HG03520 (cell line): ENCODE measurements at regions not wholly inside any gene's neighbourhood (a gene's known extent, or its start where the extent isn't known, plus 50 kb on each side); places are given as distances from the start of the nearest gene placed in this dataset.

ENCODE experiments used
- ATAC-seq: cut with Tn5 transposase; IDR thresholded peaks from one replicate; pipeline ENCODE4 v1.9.1; 2021; ENCODE audit warnings: mild to moderate bottlenecking, moderate library complexity; ENCODE audit not compliant: unreplicated experiment

DNA sequence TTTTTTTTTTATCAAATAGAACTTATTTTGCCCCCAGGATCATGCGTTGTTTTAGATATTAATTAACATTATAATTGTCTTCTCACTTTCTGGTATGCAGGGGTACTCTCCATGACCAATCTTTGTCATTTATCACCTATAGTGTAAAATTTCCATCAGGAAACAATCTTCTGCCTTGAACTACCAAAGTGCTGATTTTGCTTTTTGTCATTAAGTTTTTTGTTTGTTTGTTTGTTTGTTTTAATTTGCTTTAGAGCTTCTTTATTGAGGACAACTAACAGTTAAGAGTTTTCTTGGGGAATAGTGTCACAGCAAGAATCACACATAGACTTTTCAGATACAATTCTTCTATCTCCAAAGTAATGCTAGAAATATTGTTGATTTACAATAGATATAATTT, 171.2 kb upstream of the PRPS1L1 start:
- no peak for ATAC-seq

DNA sequence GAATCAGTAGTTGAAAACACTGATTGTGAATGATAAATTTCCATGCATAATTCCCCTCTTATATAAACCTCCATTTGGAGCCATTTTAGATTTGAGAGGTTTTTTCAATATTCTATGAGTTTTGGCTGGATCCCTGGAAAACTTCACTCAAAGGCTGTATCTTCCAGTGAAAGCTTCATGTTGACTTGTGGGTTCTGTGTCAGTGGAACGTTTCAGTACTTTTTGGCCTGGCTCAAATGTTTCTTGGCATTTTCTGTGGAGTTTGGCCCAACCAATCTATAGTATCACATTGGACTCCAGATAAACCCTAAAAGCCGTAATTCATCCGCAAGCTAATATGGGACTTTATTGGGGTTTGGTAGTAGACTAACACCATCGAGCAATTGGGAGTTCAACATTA, 172.6 kb upstream of the PRPS1L1 start:
- no peak for ATAC-seq

GRCh38 chr7:18200855-18201254, 173.2 kb upstream of the PRPS1L1 start:
- no peak for ATAC-seq

DNA sequence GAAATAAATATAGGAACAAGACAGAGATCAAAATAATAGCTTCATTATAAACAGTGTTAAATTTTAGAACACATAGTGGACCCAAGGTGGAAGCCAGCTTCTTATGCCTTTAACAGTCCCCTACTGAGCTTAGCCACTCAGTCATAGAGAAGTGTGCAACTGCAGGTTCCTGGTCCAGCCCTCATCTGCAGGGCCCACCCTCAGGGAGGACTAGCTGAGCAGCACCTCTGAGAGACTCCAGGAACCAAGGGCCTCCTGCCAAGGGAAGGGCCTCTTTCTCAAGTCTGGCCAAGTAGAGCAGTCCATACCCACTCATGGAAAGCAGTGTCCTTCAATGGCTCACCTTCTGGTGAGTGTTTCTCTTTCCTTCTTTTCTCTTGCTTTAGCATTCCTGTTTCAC, 173.7 kb upstream of the PRPS1L1 start:
- ATAC-seq: no peak

DNA sequence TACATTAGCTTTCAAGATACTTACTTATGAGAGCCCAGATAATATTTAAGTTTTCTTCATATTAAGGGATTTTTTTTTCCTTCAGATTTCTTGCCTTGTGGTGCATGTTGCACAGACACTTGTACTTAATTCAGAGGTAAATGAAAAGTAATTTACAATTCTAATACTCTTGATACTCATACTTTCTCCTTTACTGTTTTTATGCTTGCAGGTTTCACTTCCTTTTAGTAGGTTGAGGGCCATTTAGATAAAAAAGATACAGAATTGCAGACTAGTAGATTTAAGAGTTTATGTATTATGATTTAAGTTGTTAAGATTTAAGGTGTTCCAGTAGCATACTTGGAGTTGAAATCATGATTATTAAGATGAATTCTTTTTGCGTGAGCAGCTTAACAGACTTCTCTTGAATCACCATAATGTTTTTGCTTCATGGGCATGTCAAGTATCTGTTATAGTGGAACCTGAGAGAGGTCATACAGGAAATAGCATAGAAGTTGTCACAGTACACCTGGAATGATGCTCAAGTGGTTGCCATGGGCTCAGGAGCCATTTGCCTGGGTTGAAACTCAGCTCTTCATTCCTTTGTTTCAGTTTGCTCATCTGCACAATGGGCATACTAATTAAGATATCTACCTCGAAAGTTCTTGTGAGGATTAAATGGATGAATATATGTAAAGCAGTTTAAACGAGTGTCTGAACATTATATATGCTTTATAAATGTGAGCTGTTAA, 174.8 kb upstream of the PRPS1L1 start:
- ATAC-seq: no peak

DNA sequence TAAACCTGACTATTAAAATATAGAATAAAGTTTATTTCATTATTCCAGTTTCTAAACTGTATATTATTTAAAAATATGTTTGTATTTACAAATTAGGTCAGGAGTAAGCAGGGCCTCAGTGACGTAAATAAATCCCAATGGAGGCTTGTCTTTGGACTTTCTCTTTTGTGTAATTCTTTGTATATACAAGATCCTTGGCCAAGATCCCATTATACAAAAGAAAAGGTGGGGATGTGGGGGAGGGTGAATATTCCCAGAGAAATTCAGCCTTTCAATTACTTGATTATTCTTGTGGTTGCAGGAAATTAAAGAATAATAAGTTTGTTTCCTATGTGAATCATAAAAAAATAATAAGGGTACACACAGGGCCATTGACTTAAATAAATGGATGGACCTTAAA, 178.7 kb upstream of the PRPS1L1 start:
- ATAC-seq: no peak

DNA sequence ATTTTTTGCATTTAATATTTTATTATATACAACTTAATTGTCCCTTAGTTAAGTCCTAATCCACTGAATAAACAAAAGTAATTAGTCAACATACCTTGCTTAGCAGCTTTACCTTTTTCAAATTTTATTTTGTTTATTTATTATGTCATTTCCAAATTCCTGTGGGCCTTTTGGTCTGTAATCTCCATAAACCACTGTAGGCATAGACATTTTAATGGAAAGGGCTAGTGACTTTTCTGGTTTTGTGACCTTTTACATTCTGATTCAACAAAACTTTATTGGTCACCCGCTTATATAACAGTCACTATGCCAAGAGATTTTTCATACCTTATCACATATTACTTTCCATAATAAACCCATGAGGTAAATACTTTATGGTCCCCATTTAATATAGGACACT, 181.3 kb upstream of the PRPS1L1 start:
- ATAC-seq: no peak

- no peak for ATAC-seq
These were observed 182.7 kb upstream of the PRPS1L1 start for GRCh38 chr7:18210377-18210776.

- no peak for ATAC-seq
These were observed 183.1 kb upstream of the PRPS1L1 start for GRCh38 chr7:18210788-18211187.

DNA sequence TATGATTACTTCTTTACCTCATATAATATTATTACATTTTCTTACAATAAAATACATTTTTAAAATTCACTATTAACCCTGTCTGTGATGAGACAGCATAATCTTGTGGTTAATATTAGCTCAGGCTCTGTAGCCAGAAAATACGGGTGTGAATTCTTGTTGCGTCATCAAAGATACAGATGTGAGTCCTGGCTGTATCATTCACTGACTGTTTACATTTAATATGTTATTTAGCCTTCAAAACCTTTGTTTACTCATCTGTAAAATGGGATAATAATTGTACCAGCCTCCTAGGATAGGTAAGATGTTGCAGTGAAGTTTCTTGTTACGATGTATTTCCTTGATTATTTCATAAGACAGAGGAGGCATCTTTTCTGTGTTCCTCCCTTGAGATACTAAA, 184.7 kb upstream of the PRPS1L1 start:
- no peak for ATAC-seq

DNA sequence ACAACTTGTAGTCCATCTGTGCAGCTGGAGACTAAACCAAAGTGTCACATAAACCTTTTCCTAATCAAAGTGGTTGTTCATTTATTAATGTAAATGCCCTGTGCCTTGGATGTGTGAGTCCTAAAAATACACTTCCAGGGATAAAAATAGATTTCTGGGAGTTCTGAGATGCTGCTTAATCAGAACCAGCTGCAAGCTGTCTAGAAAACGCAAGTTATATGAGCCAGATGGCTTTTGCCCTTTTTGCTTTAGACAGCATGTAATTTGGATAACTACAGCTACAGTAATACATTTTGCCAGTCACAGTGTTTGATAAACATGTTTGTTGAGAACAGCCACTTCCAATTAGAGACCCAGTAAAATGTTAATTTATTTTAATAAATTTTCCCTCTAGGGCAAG, 185.1 kb upstream of the PRPS1L1 start:
- ATAC-seq: no peak

GRCh38 chr7:18213652-18214051, 186.0 kb upstream of the PRPS1L1 start:
- ATAC-seq: no peak

GRCh38 chr7:18216270-18216669, 188.6 kb upstream of the PRPS1L1 start:
- ATAC-seq: no peak

GRCh38 chr7:18221377-18222293, 194.0 kb upstream of the PRPS1L1 start:
- ATAC-seq: no peak

- no peak for ATAC-seq
These were observed 195.0 kb upstream of the PRPS1L1 start for GRCh38 chr7:18222636-18223035.

DNA sequence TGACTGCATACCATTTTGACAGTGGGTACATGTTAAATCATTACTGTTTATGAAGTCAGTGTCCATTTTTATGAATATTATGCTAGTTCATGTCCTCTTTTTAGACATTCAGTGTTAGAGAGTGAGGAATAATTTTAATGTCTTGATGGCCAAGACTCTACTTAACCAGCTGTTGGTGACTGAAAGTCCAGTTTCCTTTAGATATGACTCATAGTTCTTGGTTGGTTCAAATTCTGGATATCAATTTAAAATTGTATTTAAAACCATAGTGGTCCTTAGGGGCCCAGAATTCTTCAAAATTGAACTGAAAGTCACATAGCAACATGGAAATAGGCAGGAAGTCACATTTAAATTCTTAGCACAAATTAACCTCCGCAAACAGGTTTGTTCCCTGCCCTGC, 196.5 kb upstream of the PRPS1L1 start:
- ATAC-seq: no peak

GRCh38 chr7:18225067-18225466, 197.4 kb upstream of the PRPS1L1 start:
- ATAC-seq: no peak

DNA sequence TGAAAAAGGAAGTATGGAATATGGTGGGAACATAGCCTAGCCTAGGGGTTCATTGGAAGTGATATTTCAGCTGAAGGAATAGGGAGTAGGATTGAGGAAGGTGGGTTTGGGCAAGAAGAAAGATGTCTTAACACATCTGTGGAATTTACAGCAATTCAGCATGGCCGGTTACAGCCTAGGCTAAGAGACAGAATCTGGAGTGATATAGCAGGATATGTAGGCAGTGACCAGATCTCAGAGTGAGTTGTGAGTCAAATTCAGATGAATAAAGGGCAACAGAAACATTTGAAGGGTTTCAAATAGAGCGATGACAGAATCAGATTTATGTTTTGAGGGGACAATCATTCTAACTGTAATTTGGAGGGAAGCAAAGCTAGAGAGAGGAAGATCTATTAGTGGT, 199.0 kb upstream of the PRPS1L1 start:
- ATAC-seq: no peak

DNA sequence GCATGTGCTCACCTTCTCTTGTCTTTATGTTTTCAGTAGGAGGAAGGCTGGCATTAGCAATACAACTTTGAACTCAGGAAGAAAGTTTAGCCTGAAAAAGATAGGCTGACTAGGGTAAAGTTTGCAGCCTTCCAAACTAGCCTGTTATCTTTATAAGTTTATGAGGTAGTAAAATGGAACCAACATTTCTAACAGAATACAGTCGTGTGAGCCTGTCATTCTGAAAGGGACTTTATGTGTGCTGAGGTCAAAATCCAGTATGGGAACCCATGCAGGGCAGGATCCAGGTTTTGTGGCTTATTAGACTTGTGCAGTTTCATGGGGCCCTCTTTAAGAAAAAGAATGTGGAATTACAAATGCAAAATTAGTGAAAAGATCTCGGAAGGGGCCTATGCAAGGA, 201.0 kb upstream of the PRPS1L1 start:
- ATAC-seq: no peak

DNA sequence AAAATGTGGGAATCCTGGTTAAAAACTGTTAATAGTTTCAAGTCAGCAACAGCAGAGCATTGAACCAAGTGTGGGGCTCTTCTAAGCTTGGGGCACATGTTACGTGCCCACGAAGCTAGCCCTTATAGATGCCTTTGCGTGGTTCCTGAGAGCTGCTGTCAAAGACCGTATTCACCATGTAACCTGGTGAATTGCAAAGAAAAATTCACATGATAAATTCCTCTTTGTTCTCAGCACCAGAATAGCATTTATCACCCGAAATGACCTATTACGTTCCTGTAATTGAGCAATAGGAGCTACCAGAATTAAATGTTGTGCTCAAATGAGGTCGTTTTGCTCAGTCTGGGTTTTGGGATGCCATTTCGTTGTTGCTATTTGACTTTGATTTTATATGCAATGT, 202.6 kb upstream of the PRPS1L1 start:
- ATAC-seq: no peak

DNA sequence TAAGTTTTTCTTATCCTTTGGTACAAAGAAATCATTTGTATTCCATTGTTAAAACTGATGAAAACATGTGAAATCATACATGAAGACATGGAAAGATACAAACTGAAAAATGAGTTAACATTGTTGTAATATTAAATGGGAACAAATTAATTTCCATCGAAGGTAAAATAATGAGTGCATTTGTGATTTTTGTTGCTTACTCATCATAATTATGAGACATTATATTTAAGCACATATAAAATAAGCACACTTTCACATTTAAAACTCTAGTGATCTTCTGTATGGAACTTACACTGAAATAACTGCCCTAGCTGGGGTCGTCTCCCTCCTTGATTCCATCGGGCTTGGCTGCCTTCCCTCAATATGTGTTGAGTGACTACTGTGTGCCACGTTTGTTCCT, 204.2 kb upstream of the PRPS1L1 start:
- no peak for ATAC-seq

DNA sequence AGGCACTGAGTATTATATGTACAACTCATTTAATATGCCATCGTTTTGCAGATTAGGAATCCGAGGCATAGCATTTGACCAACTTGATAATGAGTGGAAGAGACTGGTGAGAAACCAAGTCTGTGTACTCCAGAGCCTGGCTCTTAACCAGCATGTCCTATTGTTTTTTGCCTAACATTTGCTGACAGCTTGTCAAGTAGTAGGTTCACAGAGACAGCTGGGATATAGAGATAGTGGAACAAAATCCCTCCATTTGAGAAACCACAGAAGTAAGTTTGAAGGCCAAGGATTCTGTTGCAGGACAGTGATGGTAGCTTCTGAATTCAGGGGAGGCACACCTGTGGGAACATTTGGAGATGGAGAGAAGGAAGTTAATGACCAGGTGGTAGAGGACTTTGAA, 206.9 kb upstream of the PRPS1L1 start:
- ATAC-seq: no peak
